H1 (cell line): ENCODE measurements at regions not wholly inside any gene's neighbourhood (a gene's known extent, or its start where the extent isn't known, plus 50 kb on each side); places are given as distances from the start of the nearest gene placed in this dataset.

Experiments
- CTCF ChIA-PET: fragments of 300-600 bp; sonication (Branson Sonifier 250); formaldehyde crosslinking; loops from one replicate; lab custom pipeline; 2021; ENCODE audit not compliant: partially characterized antibody; lab: Charles Lee
- POLR2A ChIA-PET: fragments of 300-600 bp; sonication (Branson Sonifier 250); formaldehyde crosslinking; loops from one replicate; lab custom pipeline; 2021; ENCODE audit warnings: inconsistent platforms; ENCODE audit not compliant: partially characterized antibody; lab: Charles Lee
- DNase-seq, 2 experiments: peaks; one replicate each; pipeline versions ENCODE4 v3.0.0 to v3.0.0-alpha.2; 2010 to 2022; ENCODE audit warnings: low spot score in 2 of 2, low read depth in 1 of 2, mixed read lengths in 1 of 2
- FAIRE-seq: peaks from 2 replicates; lab custom pipeline; 2011; peaks lifted over from hg19 to GRCh38; lab: Jason Lieb, UNC
- H2AFZ ChIP-seq: 2 replicates; pipeline ENCODE4 v1.8.1; 2012; ENCODE audit warnings: low read length, inconsistent platforms
- H2AK5ac ChIP-seq: 2 replicates; pipeline ENCODE4 v1.6.1; 2013; ENCODE audit warnings: low read depth, low read length
- H2BK120ac ChIP-seq: replicated peaks from 2 replicates; pipeline ENCODE3; 2013; ENCODE audit warnings: low read depth, low read length, inconsistent platforms
- H2BK12ac ChIP-seq: 2 replicates; pipeline ENCODE4 v1.6.1; 2013; ENCODE audit warnings: low read depth, low read length
- H2BK15ac ChIP-seq: 2 replicates; pipeline ENCODE4 v1.6.1; 2013; ENCODE audit warnings: low read length
- H2BK20ac ChIP-seq: 2 replicates; pipeline ENCODE4 v1.6.1; 2013; ENCODE audit warnings: low read length
- H2BK5ac ChIP-seq: 2 replicates; pipeline ENCODE4 v1.6.1; 2013; ENCODE audit warnings: low read depth, low read length
- H3K14ac ChIP-seq: 2 replicates; pipeline ENCODE4 v1.6.1; 2013; ENCODE audit warnings: inconsistent platforms; ENCODE audit not compliant: insufficient read length
- H3K18ac ChIP-seq: 2 replicates; pipeline ENCODE4 v1.6.1; 2013; ENCODE audit warnings: low read length; ENCODE audit errors: extremely low read depth
- H3K23ac ChIP-seq: 2 replicates; pipeline ENCODE4 v1.6.1; 2013; ENCODE audit warnings: inconsistent platforms; ENCODE audit not compliant: insufficient read length
- H3K23me2 ChIP-seq: 2 replicates; pipeline ENCODE4 v1.6.1; 2013; ENCODE audit warnings: low read depth, low read length
- H3K27ac ChIP-seq: 2 replicates; pipeline ENCODE4 v1.6.1; 2011; ENCODE audit warnings: low read depth, low read length, inconsistent platforms
- H3K27me3 ChIP-seq, 4 experiments: replicated peaks in 1 of 4; 1 replicate in 1 of 4; 2 replicates in 3 of 4; pipeline versions ENCODE4 v1.6.1 to v1.8.1; 2011 to 2013; ENCODE audit warnings: low read length in 3 of 4, mild to moderate bottlenecking in 3 of 4, inconsistent platforms in 2 of 4, mixed read lengths in 2 of 4, moderate library complexity in 1 of 4; ENCODE audit not compliant: control insufficient read depth in 3 of 4, insufficient read depth in 3 of 4; ENCODE audit errors: extremely low read depth in 1 of 4
- H3K36me3 ChIP-seq, 4 experiments: 2 replicates each; pipeline versions ENCODE4 v1.6.1 to v1.8.1; 2011 to 2013; ENCODE audit warnings: mild to moderate bottlenecking in 4 of 4, low read length in 3 of 4, moderate library complexity in 2 of 4, control low read depth in 1 of 4, inconsistent platforms in 1 of 4; ENCODE audit not compliant: insufficient read depth in 4 of 4, control insufficient read depth in 2 of 4
- H3K4ac ChIP-seq: replicated peaks from 2 replicates; pipeline ENCODE3; 2013; ENCODE audit warnings: low read length, low read depth, mixed read lengths, inconsistent platforms; ENCODE audit not compliant: insufficient read length
- H3K4me1 ChIP-seq, 4 experiments: replicated peaks in 1 of 4; 1 replicate in 1 of 4; 2 replicates in 3 of 4; pipeline versions ENCODE4 v1.6.1 to v1.8.1; 2011 to 2013; ENCODE audit warnings: low read length in 3 of 4, inconsistent platforms in 2 of 4, mixed read lengths in 1 of 4; ENCODE audit not compliant: insufficient read depth in 4 of 4, control insufficient read depth in 3 of 4
- H3K4me2 ChIP-seq, 2 experiments: 2 replicates each; pipeline versions ENCODE4 v1.6.1 to v1.8.1; 2011 to 2013; ENCODE audit warnings: low read depth in 2 of 2, low read length in 2 of 2, control low read depth in 1 of 2, inconsistent platforms in 1 of 2, mild to moderate bottlenecking in 1 of 2; ENCODE audit not compliant: insufficient read depth in 1 of 2
- H3K4me3 ChIP-seq, 4 experiments: fragments of 200-600, 300-600 bp in 1 of 4; sonication (generic), shearing (Covaris generic), sonication (Bioruptor Twin) in 1 of 4; 2 replicates each; pipeline versions ENCODE4 v1.5.1 to v1.8.1; 2011 to 2016; ENCODE audit warnings: low read length in 4 of 4, low read depth in 3 of 4, control low read depth in 2 of 4, inconsistent platforms in 2 of 4, mild to moderate bottlenecking in 2 of 4, mixed read lengths in 1 of 4, moderate library complexity in 1 of 4; ENCODE audit not compliant: insufficient read depth in 2 of 4; ENCODE audit errors: extremely low read depth in 1 of 4
- H3K56ac ChIP-seq: replicated peaks from 2 replicates; pipeline ENCODE3; 2013; ENCODE audit warnings: low read depth, mild to moderate bottlenecking, mixed read lengths, low read length, inconsistent platforms; ENCODE audit not compliant: insufficient read length
- H3K79me1 ChIP-seq: 2 replicates; pipeline ENCODE4 v1.6.1; 2013; ENCODE audit warnings: low read depth, low read length, control low read depth
- H3K79me2 ChIP-seq, 2 experiments: 2 replicates each; pipeline versions ENCODE4 v1.6.1 to v1.8.1; 2012 to 2013; ENCODE audit warnings: low read length in 2 of 2, mild to moderate bottlenecking in 2 of 2, inconsistent platforms in 1 of 2; ENCODE audit not compliant: insufficient read depth in 2 of 2, control insufficient read depth in 1 of 2
- H3K9ac ChIP-seq, 4 experiments: replicated peaks in 1 of 4; 1 replicate in 1 of 4; 2 replicates in 3 of 4; pipeline versions ENCODE4 v1.6.1 to v1.8.1; 2011 to 2013; ENCODE audit warnings: low read depth in 3 of 4, low read length in 3 of 4, control low read depth in 2 of 4, mild to moderate bottlenecking in 2 of 4, moderate library complexity in 2 of 4, inconsistent platforms in 1 of 4; ENCODE audit errors: extremely low read depth in 1 of 4
- H3K9me3 ChIP-seq, 2 experiments: 2 replicates each; pipeline versions ENCODE4 v1.6.1 to v1.8.1; 2012 to 2013; ENCODE audit warnings: mild to moderate bottlenecking in 2 of 2, moderate library complexity in 2 of 2, control low read depth in 1 of 2, inconsistent platforms in 1 of 2, low read depth in 1 of 2, low read length in 1 of 2, mixed read lengths in 1 of 2; ENCODE audit not compliant: insufficient read depth in 2 of 2
- H4K20me1 ChIP-seq, 2 experiments: replicated peaks in 1 of 2; 2 replicates each; pipeline versions ENCODE3 to v1.8.1; 2011 to 2013; ENCODE audit warnings: inconsistent platforms in 2 of 2, low read length in 2 of 2, mild to moderate bottlenecking in 1 of 2; ENCODE audit not compliant: insufficient read depth in 2 of 2, control insufficient read depth in 1 of 2
- H4K5ac ChIP-seq: 2 replicates; pipeline ENCODE4 v1.6.1; 2013; ENCODE audit warnings: low read length, low read depth, mixed read lengths, inconsistent platforms; ENCODE audit not compliant: insufficient read length
- H4K8ac ChIP-seq: 2 replicates; pipeline ENCODE4 v1.8.0; 2013; ENCODE audit warnings: mild to moderate bottlenecking, moderate library complexity, low read length, inconsistent platforms; ENCODE audit not compliant: insufficient read depth; ENCODE audit errors: extremely low read depth
- H4K91ac ChIP-seq: replicated peaks from 2 replicates; pipeline ENCODE3; 2013; ENCODE audit warnings: low read length, mixed read lengths, inconsistent platforms; ENCODE audit not compliant: insufficient read length
- EGR1 ChIP-seq: IDR thresholded peaks from 2 replicates; pipeline ENCODE4 v1.6.1; 2011; ENCODE audit warnings: low read depth, low read length, borderline replicate concordance
- WGBS, 2 experiments: shearing (Covaris generic) in 1 of 2; methylation state at CpG; one replicate each; pipeline versions ENCODE4 v1.1.6 to v1.1.7; 2013 to 2015; ENCODE audit warnings: low lambda C conversion rate in 2 of 2, mixed read lengths in 2 of 2, inconsistent platforms in 1 of 2, low coverage in 1 of 2, missing lambda C conversion rate in 1 of 2; ENCODE audit not compliant: insufficient replicate concordance in 2 of 2, insufficient coverage in 1 of 2, insufficient read length in 1 of 2; ENCODE audit errors: extremely low coverage in 1 of 2, missing lambda C conversion rate in 1 of 2; 5-methylcytosine and 5-hydroxymethylcytosine counted together

- no peak for DNase-seq
- H3K4me2 ChIP-seq = no peak overlapping the region
- POLR2A ChIA-PET = no interaction called here
- no peak overlapping the region for H2BK12ac ChIP-seq
- no peak overlapping the region for H3K27ac ChIP-seq
- H2AK5ac ChIP-seq = no peak overlapping the region
- H3K79me2 ChIP-seq = no peaks in the 10 kb centered on the region
- no peaks in the 10 kb centered on the region for H3K4me1 ChIP-seq
- no peak overlapping the region for H3K9ac ChIP-seq
- CTCF ChIA-PET = interaction anchor here (1.7 kb wide), 1 partner anchor 8 kb away, joined by 5 read pairs; no protein-coding TSS in a partner anchor
- H3K36me3 ChIP-seq = no peaks in the 10 kb centered on the region
- no peaks in the 10 kb centered on the region for H4K20me1 ChIP-seq
- no peaks in the 10 kb centered on the region for H3K23me2 ChIP-seq
- H4K8ac ChIP-seq = no peak overlapping the region
- no peak overlapping the region for H2AFZ ChIP-seq
- H3K23ac ChIP-seq = no peak overlapping the region
- H2BK5ac ChIP-seq = no peak overlapping the region
- no peak overlapping the region for H3K4ac ChIP-seq
- no peak overlapping the region for H3K4me3 ChIP-seq
- no peak for FAIRE-seq
- H3K56ac ChIP-seq = no peak overlapping the region
- no peak overlapping the region for H4K5ac ChIP-seq
- no peak overlapping the region for H4K91ac ChIP-seq
- H3K79me1 ChIP-seq = no peaks in the 10 kb centered on the region
- no peaks in the 10 kb centered on the region for H3K27me3 ChIP-seq
- H2BK120ac ChIP-seq = no peak overlapping the region
- no peak overlapping the region for H2BK20ac ChIP-seq
- no peak overlapping the region for H3K14ac ChIP-seq
- no peak overlapping the region for H2BK15ac ChIP-seq
- 85% methylated on average over 1 of the region's 1 CpG; no CpG with 5 or more reads in 1 of the 2 experiments for WGBS, 2 experiments
- no peaks in the 10 kb centered on the region for H3K9me3 ChIP-seq
- H3K18ac ChIP-seq = no peak overlapping the region
- no peak for TF ChIP-seq EGR1
Measured at GRCh38 chr10:3678629-3679227, 106.3 kb downstream of the KLF6 start.
